ENCODE measurements at regions not wholly inside any gene's neighbourhood (a gene's known extent, or its start where the extent isn't known, plus 50 kb on each side); places are given as distances from the start of the nearest gene placed in this dataset.

- no peak for DNase-seq (ENCODE audit: insufficient read length, low spot score, missing footprints)
- no peak overlapping the region for H3K27ac ChIP-seq (ENCODE audit: low read depth, low read length)
- no peaks in the 10 kb centered on the region for H3K79me2 ChIP-seq (ENCODE audit: insufficient read depth, low read length)
- no peaks in the 10 kb centered on the region for H3K27me3 ChIP-seq (ENCODE audit: insufficient read depth, low read length)
- no peak overlapping the region for H2AFZ ChIP-seq (ENCODE audit: low read length)
- no peaks in the 10 kb centered on the region for H3K36me3 ChIP-seq (ENCODE audit: insufficient read depth, low read length)
- H4K20me1 ChIP-seq (ENCODE audit: insufficient read depth, low read length) = no peaks in the 10 kb centered on the region
- TF ChIP-seq CTCF (IDR thresholded peaks at IDR 0.05; ENCODE audit: extremely low read depth, low read depth, low read length) = no peak
- H3K9me3 ChIP-seq (ENCODE audit: low read depth, low read length) = no peaks in the 10 kb centered on the region
- H3K4me2 ChIP-seq (ENCODE audit: insufficient read depth, low read length) = no peak overlapping the region
- no peaks in the 10 kb centered on the region for H3K4me1 ChIP-seq (ENCODE audit: insufficient read depth, low read length)
- no peak overlapping the region for H3K4me3 ChIP-seq (ENCODE audit: insufficient read depth, low read length)
Measured at GRCh38 chr13:79673310-79673992, 192.5 kb downstream of the NDFIP2 start.

GRCh38 chr13:79671420-79671819, 190.5 kb downstream of the NDFIP2 start:
- H3K4me2 ChIP-seq (ENCODE audit: insufficient read depth, low read length) = no peak overlapping the region
- no peaks in the 10 kb centered on the region for H3K36me3 ChIP-seq (ENCODE audit: insufficient read depth, low read length)
- no peak for DNase-seq (ENCODE audit: insufficient read length, low spot score, missing footprints)
- H3K79me2 ChIP-seq (ENCODE audit: insufficient read depth, low read length) = no peaks in the 10 kb centered on the region
- no peak overlapping the region for H2AFZ ChIP-seq (ENCODE audit: low read length)
- TF ChIP-seq CTCF (IDR thresholded peaks at IDR 0.05; ENCODE audit: extremely low read depth, low read depth, low read length) = no peak
- H4K20me1 ChIP-seq (ENCODE audit: insufficient read depth, low read length) = no peaks in the 10 kb centered on the region
- no peaks in the 10 kb centered on the region for H3K9me3 ChIP-seq (ENCODE audit: low read depth, low read length)
- no peak overlapping the region for H3K4me3 ChIP-seq (ENCODE audit: insufficient read depth, low read length)
- no peak overlapping the region for H3K27ac ChIP-seq (ENCODE audit: low read depth, low read length)
- H3K27me3 ChIP-seq (ENCODE audit: insufficient read depth, low read length) = no peaks in the 10 kb centered on the region
- no peaks in the 10 kb centered on the region for H3K4me1 ChIP-seq (ENCODE audit: insufficient read depth, low read length)

GRCh38 chr13:79668201-79668752, 187.3 kb downstream of the NDFIP2 start:
- Histone ChIP-seq H3K27ac (ENCODE audit: low read depth, low read length) (no peak overlapping the region), H2AFZ (ENCODE audit: low read length) (no peak overlapping the region), H3K4me2 (ENCODE audit: insufficient read depth, low read length) (no peak overlapping the region), H3K36me3 (ENCODE audit: insufficient read depth, low read length) (no peaks in the 10 kb centered on the region), H3K4me1 (ENCODE audit: insufficient read depth, low read length) (no peaks in the 10 kb centered on the region), H4K20me1 (ENCODE audit: insufficient read depth, low read length) (no peaks in the 10 kb centered on the region), H3K4me3 (ENCODE audit: insufficient read depth, low read length) (no peak overlapping the region), H3K79me2 (ENCODE audit: insufficient read depth, low read length) (no peaks in the 10 kb centered on the region), H3K27me3 (ENCODE audit: insufficient read depth, low read length) (no peaks in the 10 kb centered on the region), H3K9me3 (ENCODE audit: low read depth, low read length) (no peaks in the 10 kb centered on the region)
- no peak for TF ChIP-seq CTCF (IDR thresholded peaks at IDR 0.05; ENCODE audit: extremely low read depth, low read depth, low read length)
- DNase-seq (ENCODE audit: insufficient read length, low spot score, missing footprints) = no peak

DNA sequence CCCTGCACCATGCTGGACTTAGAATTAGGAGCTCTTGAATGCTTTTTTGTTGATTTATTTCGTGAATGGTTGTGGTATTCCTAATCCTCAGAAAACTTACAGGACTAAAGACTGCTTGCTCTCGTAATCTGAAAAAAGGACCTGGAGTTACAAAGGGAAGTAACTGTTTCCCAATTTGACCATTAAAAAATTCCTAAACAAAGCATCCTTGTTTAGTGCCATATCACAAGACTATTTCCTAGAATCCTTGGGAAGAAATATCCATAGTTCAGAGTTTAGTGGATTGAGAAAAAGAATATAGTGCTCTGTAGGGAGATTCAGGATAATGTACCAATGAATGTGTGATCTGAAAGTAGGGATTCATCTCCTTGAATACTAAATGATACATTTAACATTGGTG, 186.8 kb downstream of the NDFIP2 start:
- Histone ChIP-seq H3K27ac (ENCODE audit: low read depth, low read length) (no peak overlapping the region), H3K79me2 (ENCODE audit: insufficient read depth, low read length) (no peaks in the 10 kb centered on the region), H3K9me3 (ENCODE audit: low read depth, low read length) (no peaks in the 10 kb centered on the region), H3K27me3 (ENCODE audit: insufficient read depth, low read length) (no peaks in the 10 kb centered on the region), H2AFZ (ENCODE audit: low read length) (no peak overlapping the region), H3K4me1 (ENCODE audit: insufficient read depth, low read length) (no peaks in the 10 kb centered on the region), H3K4me2 (ENCODE audit: insufficient read depth, low read length) (no peak overlapping the region), H3K36me3 (ENCODE audit: insufficient read depth, low read length) (no peaks in the 10 kb centered on the region), H3K4me3 (ENCODE audit: insufficient read depth, low read length) (no peak overlapping the region), H4K20me1 (ENCODE audit: insufficient read depth, low read length) (no peaks in the 10 kb centered on the region)
- no peak for TF ChIP-seq CTCF (IDR thresholded peaks at IDR 0.05; ENCODE audit: extremely low read depth, low read depth, low read length)
- DNase-seq (ENCODE audit: insufficient read length, low spot score, missing footprints) = no peak
